HG02763 (cell line): ENCODE measurements at regions not wholly inside any gene's neighbourhood (a gene's known extent, or its start where the extent isn't known, plus 50 kb on each side); places are given as distances from the start of the nearest gene placed in this dataset.
"Not testable (repeated sequence)": the region's sequence is repeated elsewhere in the genome, so short reads cannot be mapped to it uniquely, and the experiment has no call there.

Experiments used
- ATAC-seq: cut with Tn5 transposase; IDR thresholded peaks from one replicate; pipeline ENCODE4 v1.9.1; 2021; ENCODE audit warnings: mild to moderate bottlenecking, moderate library complexity; ENCODE audit not compliant: unreplicated experiment

DNA sequence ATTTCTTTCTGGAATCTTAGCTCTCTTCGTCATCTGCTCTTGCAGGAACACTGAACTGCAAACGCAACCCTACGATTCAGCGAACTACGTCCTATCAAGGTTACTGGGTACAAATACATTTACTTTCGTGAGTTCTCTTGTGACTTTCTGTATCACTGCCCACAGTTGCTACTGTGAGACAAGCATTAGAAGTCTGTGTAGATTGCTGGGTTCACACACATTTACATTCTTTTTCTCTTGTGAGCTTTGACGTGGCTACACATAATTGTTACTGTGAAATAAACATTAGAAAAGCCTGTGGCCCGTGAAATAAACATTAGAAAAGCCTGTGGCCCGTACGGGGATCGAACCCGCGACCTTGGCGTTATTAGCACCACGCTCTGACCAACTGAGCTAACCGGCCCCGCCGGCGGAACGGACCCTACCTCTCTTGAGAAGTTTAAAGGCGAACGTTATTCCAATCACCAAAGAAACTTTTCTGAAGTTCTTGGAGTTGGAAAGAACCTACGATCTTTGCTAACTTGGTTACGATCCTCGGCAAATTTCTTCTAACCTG is 61.2 kb upstream of the ZNF322 start:
- not testable (repeated sequence) for ATAC-seq

DNA sequence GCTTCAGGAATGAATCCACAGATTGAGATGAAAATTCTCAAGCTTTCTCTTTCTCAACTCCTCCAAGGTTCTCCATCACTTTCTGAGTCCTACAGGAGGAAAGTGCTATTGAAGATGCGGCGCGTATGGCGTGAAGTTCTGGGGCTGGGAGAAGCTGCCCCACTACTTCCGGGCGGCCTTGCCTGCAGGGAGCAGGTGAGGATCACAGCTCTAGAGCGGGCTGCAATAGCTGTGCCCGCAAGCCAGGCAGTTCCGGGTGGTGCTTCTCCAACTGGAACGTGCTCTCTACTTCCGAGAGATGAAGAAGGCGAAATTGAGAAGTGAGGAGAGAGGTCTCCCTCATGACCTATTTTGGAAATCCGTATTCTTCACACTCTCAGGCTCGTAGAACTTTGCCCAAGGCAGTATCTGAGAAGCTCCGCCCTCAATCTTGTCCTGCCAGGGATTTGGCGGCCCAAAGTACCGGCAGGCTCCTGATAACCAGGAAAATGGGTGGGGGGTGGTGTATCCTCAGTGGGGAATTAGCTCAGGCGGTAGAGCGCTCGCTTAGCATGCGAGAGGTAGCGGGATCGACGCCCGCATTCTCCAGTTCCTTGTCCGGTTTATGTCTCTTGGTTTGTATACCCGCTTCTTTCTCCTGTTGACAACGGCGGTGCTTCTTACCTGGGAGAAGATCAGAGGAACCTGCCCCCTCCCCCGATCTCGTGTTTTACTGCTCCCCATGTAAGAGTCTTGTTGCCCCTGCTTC is 70.6 kb upstream of the ZNF322 start:
- not testable (repeated sequence) for ATAC-seq

DNA sequence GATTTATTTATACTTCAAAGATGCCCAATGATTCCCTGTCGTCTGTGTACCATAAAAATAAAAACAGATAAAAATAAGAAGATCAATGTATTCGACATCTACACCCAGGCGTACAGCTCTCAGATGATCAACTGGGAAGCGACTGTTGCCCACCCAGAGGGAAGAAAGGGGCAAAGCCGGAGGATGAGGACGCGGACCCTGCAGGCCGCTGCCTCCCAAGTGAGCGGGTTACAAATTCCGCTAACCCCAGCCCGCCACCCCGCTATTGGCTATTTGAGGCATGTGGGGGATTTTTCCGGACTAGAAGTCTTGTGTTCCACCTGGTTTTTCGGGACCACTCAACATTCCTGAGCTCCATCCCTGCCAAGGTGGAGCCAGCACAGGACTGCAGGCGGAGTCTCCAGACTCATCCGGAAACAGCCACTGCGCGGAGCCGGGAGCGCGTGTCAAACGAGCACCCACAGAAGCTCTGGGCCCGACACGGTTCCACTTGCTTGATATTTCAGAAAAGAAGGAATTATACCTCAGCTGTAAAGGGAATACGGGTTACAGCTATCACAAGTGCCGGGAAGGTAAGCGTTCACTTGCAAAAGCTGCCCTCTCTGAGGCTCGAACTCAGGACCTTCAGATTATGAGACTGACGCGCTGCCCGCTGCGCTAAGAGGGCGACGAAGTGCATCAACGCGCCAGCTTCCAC is 75.4 kb upstream of the ZNF322 start:
- not testable (repeated sequence) for ATAC-seq

DNA sequence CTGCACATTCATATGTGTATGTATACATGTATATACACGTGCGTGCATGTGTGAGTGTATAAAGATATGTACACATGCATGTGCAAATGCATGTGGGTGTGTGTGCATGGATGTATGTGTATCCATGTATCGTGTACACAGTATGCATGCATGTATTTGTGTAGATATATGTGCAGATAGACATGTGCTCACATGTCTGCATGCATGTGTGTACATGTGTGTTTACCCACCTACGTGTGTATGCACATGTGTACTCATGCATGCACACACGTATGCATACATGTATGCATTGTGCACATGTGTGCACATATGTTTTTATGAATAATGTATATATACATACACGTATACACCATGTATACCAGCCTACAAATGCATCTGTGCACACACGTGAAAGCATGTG is 80.3 kb upstream of the ZNF322 start:
- ATAC-seq: no peak

DNA sequence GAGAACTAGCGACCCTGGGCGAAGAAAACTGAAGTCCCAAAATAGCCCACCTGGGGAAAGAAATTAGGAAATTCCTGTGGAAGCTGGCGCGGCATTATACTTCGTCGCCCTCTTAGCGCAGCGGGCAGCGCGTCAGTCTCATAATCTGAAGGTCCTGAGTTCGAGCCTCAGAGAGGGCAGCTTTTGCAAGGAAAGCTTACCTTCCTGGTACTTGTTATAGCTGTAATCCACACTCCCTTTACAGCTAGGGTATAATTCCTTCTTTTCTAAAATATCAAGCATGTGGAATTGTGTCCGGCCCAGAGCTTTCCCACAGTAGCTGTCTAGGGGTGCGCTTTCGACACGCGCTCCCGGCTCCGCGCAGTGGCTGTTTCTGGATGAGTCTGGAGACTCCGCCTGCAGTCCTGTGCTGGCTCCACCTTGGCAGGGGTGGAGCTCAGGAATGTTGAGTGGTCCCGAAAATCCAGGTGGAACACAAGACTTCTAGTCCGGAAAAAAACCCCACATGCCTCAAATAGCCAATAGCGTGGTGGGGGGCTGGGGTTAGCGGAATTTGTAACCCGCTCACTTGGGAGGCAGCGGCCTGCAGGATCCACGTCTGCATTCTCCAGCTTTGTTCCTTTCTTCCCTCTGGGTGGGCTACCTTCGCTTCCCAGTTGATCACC is 83.7 kb upstream of the ZNF322 start:
- ATAC-seq: no peak

DNA sequence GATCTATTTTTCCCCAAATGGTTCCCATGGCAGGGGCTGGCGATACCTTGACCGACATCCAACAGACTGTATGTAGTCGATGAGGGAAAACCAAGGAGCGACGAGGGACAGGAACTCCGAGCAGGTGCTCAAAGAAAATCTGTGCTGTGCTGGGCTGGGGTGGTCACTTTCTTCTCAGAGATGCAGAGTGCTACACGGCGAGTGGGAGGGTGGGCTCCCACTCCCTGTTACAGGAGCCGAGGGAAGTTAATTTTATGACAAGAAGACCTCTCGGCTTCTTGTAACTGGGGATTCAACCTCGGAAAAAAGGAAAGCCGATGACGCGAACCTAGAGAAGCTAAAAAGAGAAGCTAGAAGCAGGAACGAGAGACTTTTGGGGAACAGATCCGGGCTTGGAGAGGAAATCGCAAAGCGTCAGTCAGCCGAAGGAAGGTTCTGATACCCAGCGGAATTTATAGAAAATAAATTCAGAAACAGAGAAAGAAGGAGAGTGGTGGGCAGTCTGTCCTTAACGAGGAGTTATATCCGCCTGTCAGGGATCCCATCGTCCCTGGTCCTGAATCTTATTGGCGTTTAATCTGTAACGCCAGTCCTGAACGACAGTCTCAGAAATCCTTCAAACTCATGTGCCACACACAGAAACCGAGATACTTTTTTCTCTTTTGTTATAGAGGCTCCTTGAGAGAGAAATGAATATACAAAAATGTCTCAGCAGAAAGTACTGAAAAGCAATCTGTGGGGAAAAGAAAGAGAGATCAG is 84.6 kb upstream of the ZNF322 start:
- ATAC-seq: no peak

DNA sequence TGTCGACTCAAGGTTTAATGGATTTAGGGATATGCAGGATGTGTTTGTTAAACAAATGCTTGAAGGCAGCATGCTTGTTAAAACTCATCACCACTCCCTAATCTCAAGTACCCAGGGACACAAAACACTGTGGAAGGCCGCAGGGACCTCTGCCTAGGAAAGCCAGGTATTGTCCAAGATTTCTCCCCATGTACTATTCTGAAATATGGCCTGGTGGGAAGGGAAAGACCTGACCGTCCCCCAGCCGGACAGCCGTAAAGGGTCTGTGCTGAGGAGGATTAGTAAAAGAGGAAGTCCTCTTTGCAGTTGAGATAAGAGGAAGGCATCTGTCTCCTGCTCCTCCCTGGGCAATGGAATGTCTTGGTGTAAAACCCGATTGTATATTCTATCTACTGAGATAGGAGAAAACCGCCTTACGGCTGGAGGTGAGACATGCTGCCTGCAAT is 85.3 kb upstream of the ZNF322 start:
- ATAC-seq: not testable (repeated sequence)

DNA sequence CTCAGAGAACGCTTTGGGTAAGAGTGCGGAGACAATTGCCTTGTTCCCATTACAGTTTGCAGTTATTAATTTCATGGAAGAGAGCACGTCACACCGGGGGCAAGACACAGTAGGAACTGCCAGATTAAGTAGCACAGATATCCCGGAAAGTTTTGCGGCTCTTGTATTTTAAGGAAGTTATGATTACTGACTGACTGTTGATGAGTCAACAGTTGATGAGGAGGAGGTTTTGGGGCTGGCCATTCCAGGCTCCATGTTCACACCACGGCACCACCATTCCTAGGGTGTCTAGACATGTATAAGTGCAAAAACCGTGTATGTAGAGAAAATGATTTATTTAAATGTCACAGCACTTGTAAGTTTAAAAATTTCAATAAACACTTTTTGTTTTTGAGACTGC is 86.4 kb upstream of the ZNF322 start:
- ATAC-seq: not testable (repeated sequence)

DNA sequence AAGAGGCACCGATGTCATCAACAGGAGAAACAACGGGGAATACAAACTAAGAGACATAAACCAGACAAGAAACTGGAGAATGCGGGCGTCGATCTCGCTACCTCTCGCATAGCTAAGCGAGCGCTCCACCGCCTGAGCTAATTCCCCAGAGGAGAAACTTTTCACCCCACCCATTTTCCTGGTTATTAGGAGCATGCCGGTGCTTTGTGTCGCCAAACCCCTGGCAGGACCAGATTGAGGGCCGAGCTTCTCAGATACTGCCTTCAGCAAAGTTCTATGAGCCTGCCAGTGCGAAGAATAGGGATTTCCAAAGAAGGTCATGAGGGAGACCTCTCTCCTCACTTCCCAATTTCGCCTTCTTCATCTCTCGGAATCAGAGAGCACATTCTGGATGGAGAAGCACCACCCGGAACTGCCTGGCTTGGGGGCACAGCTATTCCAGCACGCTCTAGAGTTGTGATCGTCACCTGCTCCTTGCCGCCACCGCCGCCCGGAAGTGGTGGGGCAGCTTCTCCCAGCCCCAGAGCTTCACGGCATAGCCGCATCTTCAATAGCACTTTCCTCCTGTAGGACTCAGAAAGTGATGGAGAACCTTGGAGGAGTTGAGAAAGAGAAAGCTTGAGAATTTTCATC is 89.7 kb upstream of the ZNF322 start:
- not testable (repeated sequence) for ATAC-seq

DNA sequence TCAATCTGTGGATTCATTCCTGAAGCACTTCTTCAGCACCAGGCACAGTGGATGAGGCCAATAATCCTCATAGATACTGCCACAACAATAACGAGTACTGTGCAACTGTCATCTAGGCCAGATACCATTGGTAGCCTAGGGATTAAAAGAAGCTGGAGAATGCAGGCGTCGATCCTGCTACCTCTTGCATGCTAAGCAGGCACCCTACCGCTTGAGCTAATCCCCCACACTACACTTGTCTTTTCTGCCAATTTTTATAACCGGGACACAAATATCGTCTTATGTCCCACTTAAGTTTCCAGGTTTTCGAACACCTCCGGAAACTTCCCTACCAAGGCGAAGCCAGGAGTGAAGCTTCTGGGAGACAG is 90.2 kb upstream of the ZNF322 start:
- ATAC-seq: not testable (repeated sequence)

DNA sequence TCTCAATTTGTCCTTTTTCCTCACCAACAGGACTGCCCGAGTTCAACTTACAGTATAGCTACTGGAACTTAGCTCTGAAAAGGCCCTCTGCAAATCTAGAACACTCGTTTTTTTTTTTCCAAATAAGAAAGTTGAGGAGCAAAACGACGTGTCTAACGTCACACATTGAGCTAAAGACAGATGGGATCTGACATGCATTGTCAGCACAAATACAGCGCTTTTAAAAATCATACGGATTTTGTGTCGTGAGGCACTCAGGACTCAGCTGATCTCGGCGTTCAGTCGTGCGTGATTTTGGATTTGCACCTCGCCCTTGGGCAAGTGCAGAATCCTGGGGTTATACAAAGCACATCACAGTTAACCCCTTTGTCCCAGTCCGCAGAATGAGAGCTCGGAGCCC is 94.7 kb upstream of the ZNF322 start:
- no peak for ATAC-seq

DNA sequence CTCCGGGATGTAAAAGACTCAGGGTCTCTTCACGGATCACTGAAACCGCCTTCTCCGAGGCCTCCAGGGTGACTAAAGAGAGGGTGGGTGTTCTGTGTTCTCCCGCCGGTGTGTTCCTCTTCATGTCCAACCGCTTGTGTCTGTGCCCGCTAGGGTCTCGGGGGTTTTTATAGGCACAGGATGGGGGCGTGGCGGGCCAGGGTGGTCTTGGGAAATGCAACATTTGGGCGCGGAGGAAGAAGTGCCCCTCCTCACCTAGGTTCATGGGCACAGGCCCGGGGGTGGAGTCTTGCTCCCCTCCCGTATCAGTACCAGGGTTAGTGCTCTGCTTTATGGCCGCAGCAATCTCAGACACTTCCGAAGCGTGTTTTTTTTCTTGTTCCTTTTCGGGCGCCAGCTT is 95.3 kb upstream of the ZNF322 start:
- ATAC-seq: not testable (repeated sequence)

DNA sequence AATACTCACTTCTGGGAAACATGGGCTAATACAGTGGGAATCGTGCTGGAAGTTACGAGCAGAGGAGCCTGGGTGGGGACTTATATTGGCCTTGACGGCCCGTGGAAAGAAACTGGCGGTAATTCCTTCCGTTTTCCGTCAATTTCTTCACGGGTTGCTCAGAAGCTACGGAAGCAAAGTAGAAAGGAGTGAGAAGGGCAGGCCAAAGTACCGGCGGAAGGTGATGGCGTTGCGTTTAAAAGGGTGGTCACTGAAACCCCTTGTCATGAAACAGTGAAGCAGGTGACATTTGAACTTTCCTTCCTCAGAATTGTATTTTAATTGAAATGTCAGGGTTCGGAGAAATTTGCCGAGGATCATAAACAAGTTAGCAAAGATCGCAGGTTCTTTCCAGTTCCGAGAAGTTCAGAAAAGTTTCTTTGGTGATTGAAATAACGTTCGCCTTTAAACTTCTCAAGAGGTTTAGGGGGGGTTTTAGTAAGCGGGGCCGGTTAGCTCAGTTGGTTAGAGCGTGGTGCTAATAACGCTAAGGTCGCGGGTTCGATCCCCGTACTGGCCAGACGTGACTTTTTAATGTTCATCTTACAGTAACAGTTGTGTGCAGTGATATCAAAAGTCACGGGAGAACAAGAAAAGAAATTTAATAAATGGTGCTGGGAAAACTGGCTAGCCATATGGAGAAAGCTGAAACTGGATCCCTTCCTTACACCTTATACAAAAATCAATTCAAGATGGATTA is 96.7 kb upstream of the ZNF322 start:
- ATAC-seq: not testable (repeated sequence)

DNA sequence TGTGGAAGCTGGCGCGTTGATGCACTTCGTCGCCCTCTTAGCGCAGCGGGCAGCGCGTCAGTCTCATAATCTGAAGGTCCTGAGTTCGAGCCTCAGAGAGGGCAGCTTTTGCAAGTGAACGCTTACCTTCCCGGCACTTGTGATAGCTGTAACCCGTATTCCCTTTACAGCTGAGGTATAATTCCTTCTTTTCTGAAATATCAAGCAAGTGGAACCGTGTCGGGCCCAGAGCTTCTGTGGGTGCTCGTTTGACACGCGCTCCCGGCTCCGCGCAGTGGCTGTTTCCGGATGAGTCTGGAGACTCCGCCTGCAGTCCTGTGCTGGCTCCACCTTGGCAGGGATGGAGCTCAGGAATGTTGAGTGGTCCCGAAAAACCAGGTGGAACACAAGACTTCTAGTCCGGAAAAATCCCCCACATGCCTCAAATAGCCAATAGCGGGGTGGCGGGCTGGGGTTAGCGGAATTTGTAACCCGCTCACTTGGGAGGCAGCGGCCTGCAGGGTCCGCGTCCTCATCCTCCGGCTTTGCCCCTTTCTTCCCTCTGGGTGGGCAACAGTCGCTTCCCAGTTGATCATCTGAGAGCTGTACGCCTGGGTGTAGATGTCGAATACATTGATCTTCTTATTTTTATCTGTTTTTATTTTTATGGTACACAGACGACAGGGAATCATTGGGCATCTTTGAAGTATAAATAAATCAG is 106.8 kb upstream of the ZNF322 start:
- ATAC-seq: not testable (repeated sequence)

DNA sequence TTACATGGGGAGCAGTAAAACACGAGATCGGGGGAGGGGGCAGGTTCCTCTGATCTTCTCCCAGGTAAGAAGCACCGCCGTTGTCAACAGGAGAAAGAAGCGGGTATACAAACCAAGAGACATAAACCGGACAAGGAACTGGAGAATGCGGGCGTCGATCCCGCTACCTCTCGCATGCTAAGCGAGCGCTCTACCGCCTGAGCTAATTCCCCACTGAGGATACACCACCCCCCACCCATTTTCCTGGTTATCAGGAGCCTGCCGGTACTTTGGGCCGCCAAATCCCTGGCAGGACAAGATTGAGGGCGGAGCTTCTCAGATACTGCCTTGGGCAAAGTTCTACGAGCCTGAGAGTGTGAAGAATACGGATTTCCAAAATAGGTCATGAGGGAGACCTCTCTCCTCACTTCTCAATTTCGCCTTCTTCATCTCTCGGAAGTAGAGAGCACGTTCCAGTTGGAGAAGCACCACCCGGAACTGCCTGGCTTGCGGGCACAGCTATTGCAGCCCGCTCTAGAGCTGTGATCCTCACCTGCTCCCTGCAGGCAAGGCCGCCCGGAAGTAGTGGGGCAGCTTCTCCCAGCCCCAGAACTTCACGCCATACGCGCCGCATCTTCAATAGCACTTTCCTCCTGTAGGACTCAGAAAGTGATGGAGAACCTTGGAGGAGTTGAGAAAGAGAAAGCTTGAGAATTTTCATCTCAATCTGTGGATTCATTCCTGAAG is 111.6 kb upstream of the ZNF322 start:
- ATAC-seq: not testable (repeated sequence)

DNA sequence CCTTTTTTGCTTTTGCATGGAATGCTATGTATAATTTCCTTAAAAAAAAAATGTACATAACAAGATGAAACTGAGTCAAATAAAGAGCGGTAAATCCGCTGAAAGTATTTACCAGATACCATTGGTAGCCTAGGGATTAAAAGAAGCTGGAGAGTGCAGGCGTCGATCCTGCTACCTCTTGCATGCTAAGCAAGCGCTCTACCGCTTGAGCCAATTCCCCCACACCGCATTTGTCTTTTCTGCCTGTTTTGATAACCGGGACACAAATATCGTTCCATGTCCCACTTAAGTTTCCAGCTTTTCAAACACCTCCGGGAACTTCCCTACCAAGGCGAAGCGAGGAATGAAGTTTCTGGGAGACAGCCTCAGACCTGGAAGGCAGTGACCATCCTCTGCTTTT is 113.9 kb upstream of the ZNF322 start:
- not testable (repeated sequence) for ATAC-seq

DNA sequence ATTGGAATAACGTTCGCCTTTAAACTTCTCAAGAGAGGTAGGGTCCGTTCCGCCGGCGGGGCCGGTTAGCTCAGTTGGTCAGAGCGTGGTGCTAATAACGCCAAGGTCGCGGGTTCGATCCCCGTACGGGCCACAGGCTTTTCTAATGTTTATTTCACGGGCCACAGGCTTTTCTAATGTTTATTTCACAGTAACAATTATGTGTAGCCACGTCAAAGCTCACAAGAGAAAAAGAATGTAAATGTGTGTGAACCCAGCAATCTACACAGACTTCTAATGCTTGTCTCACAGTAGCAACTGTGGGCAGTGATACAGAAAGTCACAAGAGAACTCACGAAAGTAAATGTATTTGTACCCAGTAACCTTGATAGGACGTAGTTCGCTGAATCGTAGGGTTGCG is 121.0 kb upstream of the ZNF322 start:
- ATAC-seq: not testable (repeated sequence)
